ENCODE measurements at regions not wholly inside any gene's neighbourhood (a gene's known extent, or its start where the extent isn't known, plus 50 kb on each side); places are given as distances from the start of the nearest gene placed in this dataset.

- no peak overlapping the region for H3K4me3 ChIP-seq (ENCODE audit: low read length)
- no peak overlapping the region for H3K18ac ChIP-seq (ENCODE audit: low read length)
- no peak overlapping the region for H2AK5ac ChIP-seq (ENCODE audit: low read length)
- H2BK5ac ChIP-seq (ENCODE audit: low read length): no peak overlapping the region
- no peak overlapping the region for H3K27ac ChIP-seq (ENCODE audit: low read depth, low read length)
- no peaks in the 10 kb centered on the region for H3K36me3 ChIP-seq (ENCODE audit: control insufficient read depth, insufficient read depth, low read length)
- H3K9ac ChIP-seq (ENCODE audit: low read length): no peak overlapping the region
- no peak overlapping the region for H3K56ac ChIP-seq (ENCODE audit: low read length)
- H2BK15ac ChIP-seq (replicated peaks; ENCODE audit: low read depth): no peak overlapping the region
- no peaks in the 10 kb centered on the region for H3K4me1 ChIP-seq (ENCODE audit: control insufficient read depth, low read depth, low read length)
- DNase-seq: no peak
- H3K79me1 ChIP-seq (ENCODE audit: low read length): no peaks in the 10 kb centered on the region
- no peak overlapping the region for H2BK120ac ChIP-seq (ENCODE audit: low read depth, low read length)
- no peak overlapping the region for H3K4ac ChIP-seq (ENCODE audit: low read depth, low read length)
- H3K27me3 ChIP-seq (ENCODE audit: insufficient read depth, low read length, poor library complexity): no peaks in the 10 kb centered on the region
- no peak overlapping the region for H4K8ac ChIP-seq (ENCODE audit: low read depth, low read length)
- no peaks in the 10 kb centered on the region for H3K79me2 ChIP-seq (ENCODE audit: control insufficient read depth, insufficient read depth, low read length)
- no peak overlapping the region for H3K23ac ChIP-seq (ENCODE audit: low read length)
- no CpG with 5 or more reads among the region's 2 CpGs for WGBS (ENCODE audit: extremely low coverage, insufficient coverage, low lambda C conversion rate)
- no peak overlapping the region for H4K5ac ChIP-seq (ENCODE audit: low read length)
- no peak overlapping the region for H3K4me2 ChIP-seq (ENCODE audit: low read length)
Measured at GRCh38 chr4:178385481-178385880, 943.2 kb upstream of the AGA start.

DNA sequence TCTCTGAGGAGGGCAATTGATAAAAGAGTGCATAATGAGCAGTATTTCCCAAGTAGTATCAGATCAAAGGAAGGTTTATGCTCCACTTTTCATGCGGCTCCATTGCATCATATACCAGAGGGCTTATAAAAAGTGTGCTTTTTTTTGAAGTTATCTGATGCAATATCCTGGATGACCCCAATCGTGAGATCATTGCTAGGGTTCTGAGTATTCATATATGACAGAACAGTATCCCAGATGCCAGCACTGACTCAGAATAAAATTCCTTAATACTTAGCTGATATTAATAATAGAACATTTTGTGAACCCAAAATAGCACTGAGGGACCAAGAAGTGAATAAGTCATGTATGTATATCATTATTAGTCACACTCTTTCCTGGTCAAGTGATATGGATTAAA, 945.5 kb upstream of the AGA start:
- no peak overlapping the region for H4K5ac ChIP-seq (ENCODE audit: low read length)
- H2BK15ac ChIP-seq (replicated peaks; ENCODE audit: low read depth): no peak overlapping the region
- no peaks in the 10 kb centered on the region for H3K27me3 ChIP-seq (ENCODE audit: insufficient read depth, low read length, poor library complexity)
- no peaks in the 10 kb centered on the region for H3K36me3 ChIP-seq (ENCODE audit: control insufficient read depth, insufficient read depth, low read length)
- no peaks in the 10 kb centered on the region for H3K79me1 ChIP-seq (ENCODE audit: low read length)
- no peak for DNase-seq
- no peak overlapping the region for H3K23ac ChIP-seq (ENCODE audit: low read length)
- H2BK120ac ChIP-seq (ENCODE audit: low read depth, low read length): no peak overlapping the region
- no peak overlapping the region for H2BK5ac ChIP-seq (ENCODE audit: low read length)
- H3K56ac ChIP-seq (ENCODE audit: low read length): no peak overlapping the region
- H3K4me3 ChIP-seq (ENCODE audit: low read length): no peak overlapping the region
- H2AK5ac ChIP-seq (ENCODE audit: low read length): no peak overlapping the region
- no peaks in the 10 kb centered on the region for H3K4me1 ChIP-seq (ENCODE audit: control insufficient read depth, low read depth, low read length)
- no peak overlapping the region for H3K4me2 ChIP-seq (ENCODE audit: low read length)
- H3K79me2 ChIP-seq (ENCODE audit: control insufficient read depth, insufficient read depth, low read length): no peaks in the 10 kb centered on the region
- no peak overlapping the region for H3K9ac ChIP-seq (ENCODE audit: low read length)
- H4K8ac ChIP-seq (ENCODE audit: low read depth, low read length): no peak overlapping the region
- no peak overlapping the region for H3K27ac ChIP-seq (ENCODE audit: low read depth, low read length)
- H3K4ac ChIP-seq (ENCODE audit: low read depth, low read length): no peak overlapping the region
- no peak overlapping the region for H3K18ac ChIP-seq (ENCODE audit: low read length)
- no CpG with 5 or more reads among the region's 2 CpGs for WGBS (ENCODE audit: extremely low coverage, insufficient coverage, low lambda C conversion rate)

DNA sequence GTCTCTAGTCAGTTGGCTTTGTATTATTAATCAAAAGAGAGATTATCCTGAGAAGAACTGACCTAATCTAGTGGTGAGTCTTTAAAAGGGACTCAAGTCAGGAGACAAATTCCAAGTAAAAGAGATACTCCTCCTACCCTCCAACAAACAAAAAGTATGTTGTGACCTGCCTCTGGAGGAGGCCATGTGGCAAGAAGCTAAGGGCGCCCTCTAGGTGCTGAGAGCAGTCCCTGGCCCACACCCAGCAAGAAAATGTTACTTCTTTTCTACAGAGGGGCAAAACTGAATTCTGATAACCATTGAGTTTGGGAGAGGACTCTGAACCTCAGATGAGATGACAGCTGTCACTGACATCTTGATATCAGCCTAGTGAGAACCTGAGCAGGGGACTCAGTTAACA, 953.6 kb upstream of the AGA start:
- no peak overlapping the region for H3K23ac ChIP-seq (ENCODE audit: low read length)
- no peak overlapping the region for H2BK5ac ChIP-seq (ENCODE audit: low read length)
- no peak overlapping the region for H4K5ac ChIP-seq (ENCODE audit: low read length)
- WGBS (ENCODE audit: extremely low coverage, insufficient coverage, low lambda C conversion rate): no CpG with 5 or more reads among the region's 1 CpG
- no peak overlapping the region for H2AK5ac ChIP-seq (ENCODE audit: low read length)
- no peaks in the 10 kb centered on the region for H3K36me3 ChIP-seq (ENCODE audit: control insufficient read depth, insufficient read depth, low read length)
- no peak overlapping the region for H3K4me3 ChIP-seq (ENCODE audit: low read length)
- H2BK120ac ChIP-seq (ENCODE audit: low read depth, low read length): no peak overlapping the region
- DNase-seq: peak; percentile 41
- H3K79me2 ChIP-seq (ENCODE audit: control insufficient read depth, insufficient read depth, low read length): no peaks in the 10 kb centered on the region
- H3K27me3 ChIP-seq (ENCODE audit: insufficient read depth, low read length, poor library complexity): no peaks in the 10 kb centered on the region
- no peaks in the 10 kb centered on the region for H3K4me1 ChIP-seq (ENCODE audit: control insufficient read depth, low read depth, low read length)
- no peaks in the 10 kb centered on the region for H3K79me1 ChIP-seq (ENCODE audit: low read length)
- H3K18ac ChIP-seq (ENCODE audit: low read length): no peak overlapping the region
- no peak overlapping the region for H4K8ac ChIP-seq (ENCODE audit: low read depth, low read length)
- H2BK15ac ChIP-seq (replicated peaks; ENCODE audit: low read depth): no peak overlapping the region
- no peak overlapping the region for H3K4ac ChIP-seq (ENCODE audit: low read depth, low read length)
- H3K9ac ChIP-seq (ENCODE audit: low read length): no peak overlapping the region
- no peak overlapping the region for H3K4me2 ChIP-seq (ENCODE audit: low read length)
- H3K56ac ChIP-seq (ENCODE audit: low read length): no peak overlapping the region
- H3K27ac ChIP-seq (ENCODE audit: low read depth, low read length): no peak overlapping the region

- H2BK15ac ChIP-seq (replicated peaks; ENCODE audit: low read depth): no peak overlapping the region
- no peak overlapping the region for H3K56ac ChIP-seq (ENCODE audit: low read length)
- H3K9ac ChIP-seq (ENCODE audit: low read length): no peak overlapping the region
- H4K5ac ChIP-seq (ENCODE audit: low read length): no peak overlapping the region
- no peak overlapping the region for H3K27ac ChIP-seq (ENCODE audit: low read depth, low read length)
- H2BK120ac ChIP-seq (ENCODE audit: low read depth, low read length): no peak overlapping the region
- H3K79me1 ChIP-seq (ENCODE audit: low read length): no peaks in the 10 kb centered on the region
- H3K4ac ChIP-seq (ENCODE audit: low read depth, low read length): no peak overlapping the region
- H3K18ac ChIP-seq (ENCODE audit: low read length): no peak overlapping the region
- no peak overlapping the region for H3K4me3 ChIP-seq (ENCODE audit: low read length)
- no CpG with 5 or more reads among the region's 1 CpG for WGBS (ENCODE audit: extremely low coverage, insufficient coverage, low lambda C conversion rate)
- H3K27me3 ChIP-seq (ENCODE audit: insufficient read depth, low read length, poor library complexity): no peaks in the 10 kb centered on the region
- H4K8ac ChIP-seq (ENCODE audit: low read depth, low read length): no peak overlapping the region
- no peaks in the 10 kb centered on the region for H3K4me1 ChIP-seq (ENCODE audit: control insufficient read depth, low read depth, low read length)
- H3K4me2 ChIP-seq (ENCODE audit: low read length): no peak overlapping the region
- no peak overlapping the region for H2BK5ac ChIP-seq (ENCODE audit: low read length)
- no peak overlapping the region for H2AK5ac ChIP-seq (ENCODE audit: low read length)
- H3K36me3 ChIP-seq (ENCODE audit: control insufficient read depth, insufficient read depth, low read length): no peaks in the 10 kb centered on the region
- no peak for DNase-seq
- no peak overlapping the region for H3K23ac ChIP-seq (ENCODE audit: low read length)
- no peaks in the 10 kb centered on the region for H3K79me2 ChIP-seq (ENCODE audit: control insufficient read depth, insufficient read depth, low read length)
Measured at GRCh38 chr4:178412455-178412854, 970.2 kb upstream of the AGA start.

DNA sequence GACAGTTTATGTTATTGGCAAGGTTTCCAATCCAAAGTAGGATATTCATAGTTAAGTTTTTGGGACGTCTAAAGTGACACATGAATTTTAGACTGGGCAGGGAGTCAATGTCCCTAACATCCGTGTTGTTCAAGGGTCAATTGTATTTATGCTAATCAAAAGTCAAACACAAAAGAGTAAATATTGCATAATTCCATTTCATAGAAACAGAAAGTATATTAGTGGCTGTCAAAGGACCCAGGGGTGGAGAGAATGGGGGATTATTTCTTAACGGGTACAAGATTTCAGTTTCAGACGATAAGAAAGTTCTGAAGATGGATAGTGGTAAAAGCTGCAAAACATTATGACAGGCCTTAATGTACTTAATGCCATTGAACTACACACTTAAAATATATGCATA, 971.8 kb upstream of the AGA start:
- Histone ChIP-seq H3K27me3 (ENCODE audit: insufficient read depth, low read length, poor library complexity) (no peaks in the 10 kb centered on the region), H3K79me2 (ENCODE audit: control insufficient read depth, insufficient read depth, low read length) (no peaks in the 10 kb centered on the region), H4K8ac (ENCODE audit: low read depth, low read length) (no peak overlapping the region), H3K56ac (ENCODE audit: low read length) (no peak overlapping the region), H4K5ac (ENCODE audit: low read length) (no peak overlapping the region), H3K18ac (ENCODE audit: low read length) (no peak overlapping the region), H2BK5ac (ENCODE audit: low read length) (no peak overlapping the region), H3K4ac (ENCODE audit: low read depth, low read length) (no peak overlapping the region), H3K23ac (ENCODE audit: low read length) (no peak overlapping the region), H2AK5ac (ENCODE audit: low read length) (no peak overlapping the region), H3K4me3 (ENCODE audit: low read length) (no peak overlapping the region), H3K79me1 (ENCODE audit: low read length) (no peaks in the 10 kb centered on the region), H2BK15ac (replicated peaks; ENCODE audit: low read depth) (no peak overlapping the region), H3K36me3 (ENCODE audit: control insufficient read depth, insufficient read depth, low read length) (no peaks in the 10 kb centered on the region), H3K27ac (ENCODE audit: low read depth, low read length) (no peak overlapping the region), H2BK120ac (ENCODE audit: low read depth, low read length) (no peak overlapping the region), H3K4me1 (ENCODE audit: control insufficient read depth, low read depth, low read length) (no peaks in the 10 kb centered on the region), H3K9ac (ENCODE audit: low read length) (no peak overlapping the region), H3K4me2 (ENCODE audit: low read length) (no peak overlapping the region)
- DNase-seq: no peak
- no CpG with 5 or more reads among the region's 4 CpGs for WGBS (ENCODE audit: extremely low coverage, insufficient coverage, low lambda C conversion rate)

DNA sequence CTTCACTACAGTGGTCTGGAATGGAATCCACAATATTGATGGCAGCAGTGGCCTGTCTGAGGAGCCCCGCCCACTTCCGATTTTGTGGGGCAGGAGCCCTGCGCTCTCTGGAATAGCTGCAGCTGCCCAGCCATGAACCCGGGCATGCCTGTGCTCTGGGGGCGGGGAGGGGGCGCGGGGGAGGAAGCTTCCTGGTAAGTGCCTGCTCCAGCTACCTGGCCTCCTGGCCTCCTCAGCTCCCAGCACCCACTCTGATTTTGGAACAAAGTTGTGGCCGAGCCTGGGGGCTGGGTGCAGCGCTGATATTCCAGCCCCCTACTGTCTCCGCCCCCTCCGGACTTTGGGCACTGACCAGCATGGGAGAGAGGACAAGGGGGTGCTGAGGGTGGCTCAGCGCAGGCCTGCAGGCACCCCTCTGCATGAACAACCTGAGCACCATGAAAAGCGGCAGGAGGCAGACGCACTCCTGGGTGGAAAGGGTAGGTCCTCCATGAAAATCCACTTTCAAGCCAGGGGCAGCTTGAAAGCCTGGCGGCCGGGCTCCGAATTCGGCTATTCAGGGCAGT, 972.7 kb upstream of the AGA start:
- H3K18ac ChIP-seq (ENCODE audit: low read length): no peak overlapping the region

More for the DNA sequence above, 972.7 kb upstream of the AGA start:
- H3K36me3 ChIP-seq (ENCODE audit: control insufficient read depth, insufficient read depth, low read length): no peaks in the 10 kb centered on the region
- H2AK5ac ChIP-seq (ENCODE audit: low read length): no peak overlapping the region
- no peak overlapping the region for H3K9ac ChIP-seq (ENCODE audit: low read length)
- no peak overlapping the region for H4K8ac ChIP-seq (ENCODE audit: low read depth, low read length)
- H4K5ac ChIP-seq (ENCODE audit: low read length): no peak overlapping the region
- no peak overlapping the region for H3K4me3 ChIP-seq (ENCODE audit: low read length)
- H3K23ac ChIP-seq (ENCODE audit: low read length): no peak overlapping the region
- no peak overlapping the region for H3K4me2 ChIP-seq (ENCODE audit: low read length)
- H3K79me2 ChIP-seq (ENCODE audit: control insufficient read depth, insufficient read depth, low read length): no peaks in the 10 kb centered on the region
- no peak overlapping the region for H2BK120ac ChIP-seq (ENCODE audit: low read depth, low read length)
- H3K4me1 ChIP-seq (ENCODE audit: control insufficient read depth, low read depth, low read length): no peaks in the 10 kb centered on the region
- H3K27ac ChIP-seq (ENCODE audit: low read depth, low read length): no peak overlapping the region
- no peak for DNase-seq
- H2BK15ac ChIP-seq (replicated peaks; ENCODE audit: low read depth): no peak overlapping the region
- WGBS (ENCODE audit: extremely low coverage, insufficient coverage, low lambda C conversion rate): no CpG with 5 or more reads among the region's 18 CpGs
- H3K79me1 ChIP-seq (ENCODE audit: low read length): no peaks in the 10 kb centered on the region
- H2BK5ac ChIP-seq (ENCODE audit: low read length): no peak overlapping the region
- no peak overlapping the region for H3K56ac ChIP-seq (ENCODE audit: low read length)
- no peaks in the 10 kb centered on the region for H3K27me3 ChIP-seq (ENCODE audit: insufficient read depth, low read length, poor library complexity)
- H3K4ac ChIP-seq (ENCODE audit: low read depth, low read length): no peak overlapping the region

Measured in mesendoderm (in vitro differentiated cells).